Suprapubic skin (tissue), 3 donors: ENCODE measurements at regions not wholly inside any gene's neighbourhood (a gene's known extent, or its start where the extent isn't known, plus 50 kb on each side); places are given as distances from the start of the nearest gene placed in this dataset.
"Not testable (repeated sequence)": the region's sequence is repeated elsewhere in the genome, so short reads cannot be mapped to it uniquely, and the experiment has no call there.

ENCODE experiments used
- EP300 ChIP-seq: sonication (generic); formaldehyde crosslinking; IDR thresholded peaks from one replicate; pipeline ENCODE4 v1.6.1; 2017; ENCODE audit warnings: antibody characterized with exemption
- POLR2A ChIP-seq, 2 donors: fragments of 450-650 bp; IDR thresholded peaks; one replicate each; pipeline ENCODE4 v1.6.1; 2017; ENCODE audit warnings: antibody characterized with exemption in 2 of 2, mild to moderate bottlenecking in 2 of 2, moderate library complexity in 2 of 2
- TF ChIP-seq, protein P1 (sequence below), 2 donors: fragments of 200-600 bp in 1 of 2; fragments of 450-650 bp in 1 of 2; sonication (generic) in 1 of 2; IDR thresholded peaks; one replicate each; pipeline ENCODE4 v1.5.1; 2016 to 2019; ENCODE audit warnings: antibody characterized with exemption in 2 of 2, mild to moderate bottlenecking in 1 of 2, moderate library complexity in 1 of 2

- not testable (repeated sequence) for TF ChIP-seq EP300; POLR2A (IDR thresholded peaks at IDR 0.05)
- TF ChIP-seq, protein P1, sequence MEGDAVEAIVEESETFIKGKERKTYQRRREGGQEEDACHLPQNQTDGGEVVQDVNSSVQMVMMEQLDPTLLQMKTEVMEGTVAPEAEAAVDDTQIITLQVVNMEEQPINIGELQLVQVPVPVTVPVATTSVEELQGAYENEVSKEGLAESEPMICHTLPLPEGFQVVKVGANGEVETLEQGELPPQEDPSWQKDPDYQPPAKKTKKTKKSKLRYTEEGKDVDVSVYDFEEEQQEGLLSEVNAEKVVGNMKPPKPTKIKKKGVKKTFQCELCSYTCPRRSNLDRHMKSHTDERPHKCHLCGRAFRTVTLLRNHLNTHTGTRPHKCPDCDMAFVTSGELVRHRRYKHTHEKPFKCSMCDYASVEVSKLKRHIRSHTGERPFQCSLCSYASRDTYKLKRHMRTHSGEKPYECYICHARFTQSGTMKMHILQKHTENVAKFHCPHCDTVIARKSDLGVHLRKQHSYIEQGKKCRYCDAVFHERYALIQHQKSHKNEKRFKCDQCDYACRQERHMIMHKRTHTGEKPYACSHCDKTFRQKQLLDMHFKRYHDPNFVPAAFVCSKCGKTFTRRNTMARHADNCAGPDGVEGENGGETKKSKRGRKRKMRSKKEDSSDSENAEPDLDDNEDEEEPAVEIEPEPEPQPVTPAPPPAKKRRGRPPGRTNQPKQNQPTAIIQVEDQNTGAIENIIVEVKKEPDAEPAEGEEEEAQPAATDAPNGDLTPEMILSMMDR (IDR thresholded peaks at IDR 0.05): not testable (repeated sequence)
Observed at GRCh38 chr7:138366137-138366536, 93.9 kb upstream of the TRIM24 start.
